NAMALWA (cell line): ENCODE measurements at regions not wholly inside any gene's neighbourhood (a gene's known extent, or its start where the extent isn't known, plus 50 kb on each side); places are given as distances from the start of the nearest gene placed in this dataset.

Experiments
- DNase-seq: peaks from one replicate; pipeline ENCODE4 v3.0.0-alpha.2; 2015; ENCODE audit warnings: low spot score

GRCh38 chr9:80635065-80635464 is 1054.3 kb downstream of the TLE1 start:
- DNase-seq: no peak

- no peak for DNase-seq
Measured at GRCh38 chr9:80632041-80632440, 1057.3 kb downstream of the TLE1 start.

GRCh38 chr9:80622508-80622907 is 1050.7 kb downstream of the TLE4 start:
- no peak for DNase-seq

GRCh38 chr9:80619356-80619755 is 1047.6 kb downstream of the TLE4 start:
- no peak for DNase-seq

- no peak for DNase-seq
Measured at GRCh38 chr9:80615964-80616363, 1044.2 kb downstream of the TLE4 start.

- no peak for DNase-seq
Measured at GRCh38 chr9:80605793-80606192, 1034.0 kb downstream of the TLE4 start.

GRCh38 chr9:80605129-80605528 is 1033.4 kb downstream of the TLE4 start:
- DNase-seq: peak; percentile 3

GRCh38 chr9:80602291-80602690 is 1030.5 kb downstream of the TLE4 start:
- no peak for DNase-seq

- no peak for DNase-seq
Measured at GRCh38 chr9:80596579-80596978, 1024.8 kb downstream of the TLE4 start.

- DNase-seq: no peak
Measured at GRCh38 chr9:80595192-80595591, 1023.4 kb downstream of the TLE4 start.

- no peak for DNase-seq
Measured at GRCh38 chr9:80592413-80592812, 1020.6 kb downstream of the TLE4 start.

GRCh38 chr9:80586786-80587330 is 1015.1 kb downstream of the TLE4 start:
- no peak for DNase-seq

GRCh38 chr9:80571953-80572352 is 1000.2 kb downstream of the TLE4 start:
- DNase-seq: no peak

- DNase-seq: no peak
Measured at GRCh38 chr9:80569236-80569635, 997.5 kb downstream of the TLE4 start.

- no peak for DNase-seq
Measured at GRCh38 chr9:80561526-80561925, 989.8 kb downstream of the TLE4 start.

- no peak for DNase-seq
Measured at GRCh38 chr9:80560976-80561375, 989.2 kb downstream of the TLE4 start.

GRCh38 chr9:80557256-80557655 is 985.5 kb downstream of the TLE4 start:
- no peak for DNase-seq

GRCh38 chr9:80556631-80557030 is 984.9 kb downstream of the TLE4 start:
- no peak for DNase-seq

- DNase-seq: no peak
Measured at GRCh38 chr9:80555782-80556325, 984.1 kb downstream of the TLE4 start.

- DNase-seq: no peak
Measured at GRCh38 chr9:80554856-80555255, 983.1 kb downstream of the TLE4 start.

- no peak for DNase-seq
Measured at GRCh38 chr9:80554301-80554700, 982.5 kb downstream of the TLE4 start.

- no peak for DNase-seq
Measured at GRCh38 chr9:80552931-80553330, 981.2 kb downstream of the TLE4 start.

GRCh38 chr9:80550181-80550580 is 978.4 kb downstream of the TLE4 start:
- DNase-seq: no peak

GRCh38 chr9:80547613-80548012 is 975.8 kb downstream of the TLE4 start:
- no peak for DNase-seq

- DNase-seq: no peak
Measured at GRCh38 chr9:80540387-80540786, 968.6 kb downstream of the TLE4 start.
